ENCODE measurements at regions not wholly inside any gene's neighbourhood (a gene's known extent, or its start where the extent isn't known, plus 50 kb on each side); places are given as distances from the start of the nearest gene placed in this dataset.

- Mint-ChIP-seq H3K4me3 (no peak overlapping the region), H3K4me1 (peaks cover 4% of the 10 kb centered on the region), H3K27ac (no peak overlapping the region), H3K36me3 (no peaks in the 10 kb centered on the region), H3K9me3 (no peaks in the 10 kb centered on the region), H3K27me3 (ENCODE audit: low read depth) (no peaks in the 10 kb centered on the region)
- CTCF ChIA-PET = no interaction called here
- ATAC-seq = no peak
- POLR2A ChIA-PET = no interaction called here
- DNase-seq (ENCODE audit: low spot score) = no peak
- TF ChIP-seq, protein P1, sequence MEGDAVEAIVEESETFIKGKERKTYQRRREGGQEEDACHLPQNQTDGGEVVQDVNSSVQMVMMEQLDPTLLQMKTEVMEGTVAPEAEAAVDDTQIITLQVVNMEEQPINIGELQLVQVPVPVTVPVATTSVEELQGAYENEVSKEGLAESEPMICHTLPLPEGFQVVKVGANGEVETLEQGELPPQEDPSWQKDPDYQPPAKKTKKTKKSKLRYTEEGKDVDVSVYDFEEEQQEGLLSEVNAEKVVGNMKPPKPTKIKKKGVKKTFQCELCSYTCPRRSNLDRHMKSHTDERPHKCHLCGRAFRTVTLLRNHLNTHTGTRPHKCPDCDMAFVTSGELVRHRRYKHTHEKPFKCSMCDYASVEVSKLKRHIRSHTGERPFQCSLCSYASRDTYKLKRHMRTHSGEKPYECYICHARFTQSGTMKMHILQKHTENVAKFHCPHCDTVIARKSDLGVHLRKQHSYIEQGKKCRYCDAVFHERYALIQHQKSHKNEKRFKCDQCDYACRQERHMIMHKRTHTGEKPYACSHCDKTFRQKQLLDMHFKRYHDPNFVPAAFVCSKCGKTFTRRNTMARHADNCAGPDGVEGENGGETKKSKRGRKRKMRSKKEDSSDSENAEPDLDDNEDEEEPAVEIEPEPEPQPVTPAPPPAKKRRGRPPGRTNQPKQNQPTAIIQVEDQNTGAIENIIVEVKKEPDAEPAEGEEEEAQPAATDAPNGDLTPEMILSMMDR (IDR thresholded peaks at IDR 0.05) = no peak
- no peak for TF ChIP-seq E2F1 (CRISPR knock-in tag; IDR thresholded peaks at IDR 0.05)
- no peak for TF ChIP-seq GRHL2 (CRISPR knock-in tag; IDR thresholded peaks at IDR 0.05; ENCODE audit: insufficient replicate concordance, severe bottlenecking)
- TF ChIP-seq MYBL2 (CRISPR knock-in tag; IDR thresholded peaks at IDR 0.05) = no peak
- TF ChIP-seq ZNF317 (CRISPR knock-in tag; IDR thresholded peaks at IDR 0.05; ENCODE audit: borderline replicate concordance, low read depth) = no peak
- TF ChIP-seq TEAD4 (CRISPR knock-in tag; IDR thresholded peaks at IDR 0.05) = no peak
- TF ChIP-seq ZNF219 (CRISPR knock-in tag; IDR thresholded peaks at IDR 0.05; ENCODE audit: borderline replicate concordance) = no peak
- TF ChIP-seq, protein P2, sequence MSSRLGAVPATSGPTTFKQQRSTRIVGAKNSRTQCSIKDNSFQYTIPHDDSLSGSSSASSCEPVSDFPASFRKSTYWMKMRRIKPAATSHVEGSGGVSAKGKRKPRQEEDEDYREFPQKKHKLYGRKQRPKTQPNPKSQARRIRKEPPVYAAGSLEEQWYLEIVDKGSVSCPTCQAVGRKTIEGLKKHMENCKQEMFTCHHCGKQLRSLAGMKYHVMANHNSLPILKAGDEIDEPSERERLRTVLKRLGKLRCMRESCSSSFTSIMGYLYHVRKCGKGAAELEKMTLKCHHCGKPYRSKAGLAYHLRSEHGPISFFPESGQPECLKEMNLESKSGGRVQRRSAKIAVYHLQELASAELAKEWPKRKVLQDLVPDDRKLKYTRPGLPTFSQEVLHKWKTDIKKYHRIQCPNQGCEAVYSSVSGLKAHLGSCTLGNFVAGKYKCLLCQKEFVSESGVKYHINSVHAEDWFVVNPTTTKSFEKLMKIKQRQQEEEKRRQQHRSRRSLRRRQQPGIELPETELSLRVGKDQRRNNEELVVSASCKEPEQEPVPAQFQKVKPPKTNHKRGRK (CRISPR knock-in tag; IDR thresholded peaks at IDR 0.05; ENCODE audit: borderline replicate concordance) = no peak
- no peak for TF ChIP-seq SOX15 (CRISPR knock-in tag; IDR thresholded peaks at IDR 0.05)
- no peak for TF ChIP-seq RELA (CRISPR knock-in tag; IDR thresholded peaks at IDR 0.05; ENCODE audit: borderline replicate concordance)
- no peak for TF ChIP-seq ATF3 (CRISPR knock-in tag; conservative IDR thresholded peaks at IDR 0.05)
- no peak for TF ChIP-seq ZNF416 (CRISPR knock-in tag; IDR thresholded peaks at IDR 0.05)
- TF ChIP-seq TCF7 (CRISPR knock-in tag; IDR thresholded peaks at IDR 0.05; ENCODE audit: low read depth) = no peak
Observed at GRCh38 chr16:80125677-80126076, 415.1 kb upstream of the DYNLRB2 start.

DNA sequence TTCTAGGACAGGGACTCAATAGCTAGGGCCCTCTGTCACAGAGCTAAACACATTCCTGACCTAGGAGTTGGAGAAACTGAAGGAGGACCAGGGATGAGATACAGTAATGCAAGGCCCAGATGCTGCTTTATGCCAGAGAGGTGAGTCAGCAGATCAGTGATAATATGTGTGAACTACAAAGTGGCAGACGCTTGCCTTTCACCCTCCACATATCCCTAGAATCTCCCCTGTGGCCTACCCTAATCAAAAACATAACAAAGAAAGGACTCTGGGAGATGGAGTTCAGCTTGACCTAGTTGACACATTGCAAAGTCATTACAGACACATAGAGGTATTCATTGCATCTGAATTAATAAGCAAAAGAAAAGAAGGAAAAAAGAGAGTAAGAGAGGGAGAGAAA is 417.6 kb upstream of the DYNLRB2 start:
- no peak for DNase-seq (ENCODE audit: low spot score)
- H3K4me3 Mint-ChIP-seq = no peak overlapping the region
- H3K36me3 Mint-ChIP-seq = no peaks in the 10 kb centered on the region
- TF ChIP-seq, protein P3, sequence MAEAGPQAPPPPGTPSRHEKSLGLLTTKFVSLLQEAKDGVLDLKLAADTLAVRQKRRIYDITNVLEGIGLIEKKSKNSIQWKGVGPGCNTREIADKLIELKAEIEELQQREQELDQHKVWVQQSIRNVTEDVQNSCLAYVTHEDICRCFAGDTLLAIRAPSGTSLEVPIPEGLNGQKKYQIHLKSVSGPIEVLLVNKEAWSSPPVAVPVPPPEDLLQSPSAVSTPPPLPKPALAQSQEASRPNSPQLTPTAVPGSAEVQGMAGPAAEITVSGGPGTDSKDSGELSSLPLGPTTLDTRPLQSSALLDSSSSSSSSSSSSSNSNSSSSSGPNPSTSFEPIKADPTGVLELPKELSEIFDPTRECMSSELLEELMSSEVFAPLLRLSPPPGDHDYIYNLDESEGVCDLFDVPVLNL (CRISPR knock-in tag; IDR thresholded peaks at IDR 0.05; ENCODE audit: borderline replicate concordance, low read depth) = no peak
- TF ChIP-seq FOXK1 (CRISPR knock-in tag; IDR thresholded peaks at IDR 0.05) = no peak
- TF ChIP-seq CBFB (CRISPR knock-in tag; IDR thresholded peaks at IDR 0.05; ENCODE audit: low read depth) = no peak
- TF ChIP-seq ZNF121 (CRISPR knock-in tag; IDR thresholded peaks at IDR 0.05) = no peak
- no peak for TF ChIP-seq TEAD1 (CRISPR knock-in tag; IDR thresholded peaks at IDR 0.05)
- no peak for TF ChIP-seq NFATC4 (CRISPR knock-in tag; IDR thresholded peaks at IDR 0.05)
- TF ChIP-seq, protein P4, sequence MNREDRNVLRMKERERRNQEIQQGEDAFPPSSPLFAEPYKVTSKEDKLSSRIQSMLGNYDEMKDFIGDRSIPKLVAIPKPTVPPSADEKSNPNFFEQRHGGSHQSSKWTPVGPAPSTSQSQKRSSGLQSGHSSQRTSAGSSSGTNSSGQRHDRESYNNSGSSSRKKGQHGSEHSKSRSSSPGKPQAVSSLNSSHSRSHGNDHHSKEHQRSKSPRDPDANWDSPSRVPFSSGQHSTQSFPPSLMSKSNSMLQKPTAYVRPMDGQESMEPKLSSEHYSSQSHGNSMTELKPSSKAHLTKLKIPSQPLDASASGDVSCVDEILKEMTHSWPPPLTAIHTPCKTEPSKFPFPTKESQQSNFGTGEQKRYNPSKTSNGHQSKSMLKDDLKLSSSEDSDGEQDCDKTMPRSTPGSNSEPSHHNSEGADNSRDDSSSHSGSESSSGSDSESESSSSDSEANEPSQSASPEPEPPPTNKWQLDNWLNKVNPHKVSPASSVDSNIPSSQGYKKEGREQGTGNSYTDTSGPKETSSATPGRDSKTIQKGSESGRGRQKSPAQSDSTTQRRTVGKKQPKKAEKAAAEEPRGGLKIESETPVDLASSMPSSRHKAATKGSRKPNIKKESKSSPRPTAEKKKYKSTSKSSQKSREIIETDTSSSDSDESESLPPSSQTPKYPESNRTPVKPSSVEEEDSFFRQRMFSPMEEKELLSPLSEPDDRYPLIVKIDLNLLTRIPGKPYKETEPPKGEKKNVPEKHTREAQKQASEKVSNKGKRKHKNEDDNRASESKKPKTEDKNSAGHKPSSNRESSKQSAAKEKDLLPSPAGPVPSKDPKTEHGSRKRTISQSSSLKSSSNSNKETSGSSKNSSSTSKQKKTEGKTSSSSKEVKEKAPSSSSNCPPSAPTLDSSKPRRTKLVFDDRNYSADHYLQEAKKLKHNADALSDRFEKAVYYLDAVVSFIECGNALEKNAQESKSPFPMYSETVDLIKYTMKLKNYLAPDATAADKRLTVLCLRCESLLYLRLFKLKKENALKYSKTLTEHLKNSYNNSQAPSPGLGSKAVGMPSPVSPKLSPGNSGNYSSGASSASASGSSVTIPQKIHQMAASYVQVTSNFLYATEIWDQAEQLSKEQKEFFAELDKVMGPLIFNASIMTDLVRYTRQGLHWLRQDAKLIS (CRISPR knock-in tag; IDR thresholded peaks at IDR 0.05; ENCODE audit: borderline replicate concordance) = no peak
- TF ChIP-seq JUN (CRISPR knock-in tag; IDR thresholded peaks at IDR 0.05) = no peak
- no peak for TF ChIP-seq E2F1 (CRISPR knock-in tag; IDR thresholded peaks at IDR 0.05)
- TF ChIP-seq ETV6 (CRISPR knock-in tag; IDR thresholded peaks at IDR 0.05) = no peak
- TF ChIP-seq NFE2L1 (CRISPR knock-in tag; IDR thresholded peaks at IDR 0.05) = no peak
- TF ChIP-seq, protein P5, sequence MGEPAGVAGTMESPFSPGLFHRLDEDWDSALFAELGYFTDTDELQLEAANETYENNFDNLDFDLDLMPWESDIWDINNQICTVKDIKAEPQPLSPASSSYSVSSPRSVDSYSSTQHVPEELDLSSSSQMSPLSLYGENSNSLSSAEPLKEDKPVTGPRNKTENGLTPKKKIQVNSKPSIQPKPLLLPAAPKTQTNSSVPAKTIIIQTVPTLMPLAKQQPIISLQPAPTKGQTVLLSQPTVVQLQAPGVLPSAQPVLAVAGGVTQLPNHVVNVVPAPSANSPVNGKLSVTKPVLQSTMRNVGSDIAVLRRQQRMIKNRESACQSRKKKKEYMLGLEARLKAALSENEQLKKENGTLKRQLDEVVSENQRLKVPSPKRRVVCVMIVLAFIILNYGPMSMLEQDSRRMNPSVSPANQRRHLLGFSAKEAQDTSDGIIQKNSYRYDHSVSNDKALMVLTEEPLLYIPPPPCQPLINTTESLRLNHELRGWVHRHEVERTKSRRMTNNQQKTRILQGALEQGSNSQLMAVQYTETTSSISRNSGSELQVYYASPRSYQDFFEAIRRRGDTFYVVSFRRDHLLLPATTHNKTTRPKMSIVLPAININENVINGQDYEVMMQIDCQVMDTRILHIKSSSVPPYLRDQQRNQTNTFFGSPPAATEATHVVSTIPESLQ (CRISPR knock-in tag; IDR thresholded peaks at IDR 0.05) = no peak
- TF ChIP-seq TCF7 (CRISPR knock-in tag; IDR thresholded peaks at IDR 0.05; ENCODE audit: low read depth) = no peak

More for the DNA sequence above, 417.6 kb upstream of the DYNLRB2 start:
- ATAC-seq = no peak
- Mint-ChIP-seq H3K4me1 (peaks cover 5% of the 10 kb centered on the region), H3K9me3 (0 out of 2 replicates have a peak, but pooled peaks cover 6% of the 10 kb centered on the region), H3K27me3 (ENCODE audit: low read depth) (no peaks in the 10 kb centered on the region), H3K27ac (no peak overlapping the region)
- ChIA-PET POLR2A (no interaction called here), CTCF (no interaction called here)

Measured in WTC11 (cell line).